ENCODE measurements at regions not wholly inside any gene's neighbourhood (a gene's known extent, or its start where the extent isn't known, plus 50 kb on each side); places are given as distances from the start of the nearest gene placed in this dataset.

GRCh38 chr18:73544032-73544431 is 603.6 kb downstream of the FBXO15 start:
- TF ChIP-seq CTCF (conservative IDR thresholded peaks at IDR 0.05; ENCODE audit: low read length) (no peak), EZH2phosphoT487 (IDR thresholded peaks at IDR 0.05; ENCODE audit: borderline replicate concordance) (no peak)

Data from Loucy (cell line).